Right renal cortex interstitium (tissue), 3 donors: ENCODE measurements at regions not wholly inside any gene's neighbourhood (a gene's known extent, or its start where the extent isn't known, plus 50 kb on each side); places are given as distances from the start of the nearest gene placed in this dataset.

Source experiments
- DNase-seq, 3 donors: peaks; one replicate each; pipeline ENCODE4 v3.0.0-alpha.2; 2013; ENCODE audit warnings: low read depth in 3 of 3, low spot score in 2 of 3

DNA sequence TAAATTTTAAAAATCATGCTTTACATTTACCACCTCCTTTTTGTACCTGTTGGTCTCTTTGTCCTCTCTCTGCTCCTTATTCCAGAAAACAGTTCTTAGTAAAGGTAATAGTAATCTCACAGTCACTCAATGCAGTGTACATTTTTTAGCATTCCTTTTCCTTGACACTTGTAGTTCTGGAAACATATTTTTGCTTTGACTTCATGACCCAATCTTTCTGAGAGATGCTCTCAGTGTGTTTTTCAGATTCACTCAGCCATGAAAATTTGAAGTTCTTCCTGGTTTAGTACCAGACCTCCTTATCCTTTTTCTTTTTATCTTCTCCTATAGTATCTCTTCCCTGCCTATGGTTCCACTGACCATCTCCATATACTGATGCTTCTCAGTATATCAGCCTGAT, 747.5 kb upstream of the ZEB2 start:
- DNase-seq, result no peak

DNA sequence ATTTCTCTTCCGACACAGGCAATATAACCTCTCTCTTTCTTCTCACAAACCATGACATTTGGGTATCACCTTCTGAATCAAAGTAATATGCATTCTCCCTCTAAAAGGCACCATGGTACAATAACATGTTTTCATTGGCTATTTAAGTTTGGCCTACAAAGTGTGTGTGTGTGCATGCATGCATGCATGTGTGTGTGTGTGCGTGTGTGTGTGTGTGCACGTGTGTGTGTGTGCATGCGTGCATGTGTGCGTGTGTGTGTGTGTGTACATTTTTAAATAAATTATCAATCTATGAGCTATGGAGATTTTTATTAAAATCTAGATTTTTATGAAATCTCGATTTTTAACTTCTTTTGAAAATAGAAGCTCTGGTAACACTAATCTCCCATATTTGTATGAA, 745.3 kb upstream of the ZEB2 start:
- no peak for DNase-seq

- no peak for DNase-seq
These were observed 740.8 kb upstream of the ZEB2 start for GRCh38 chr2:145260674-145261073.

- DNase-seq, result no peak
These were observed 740.2 kb upstream of the ZEB2 start for GRCh38 chr2:145260081-145260480.

DNA sequence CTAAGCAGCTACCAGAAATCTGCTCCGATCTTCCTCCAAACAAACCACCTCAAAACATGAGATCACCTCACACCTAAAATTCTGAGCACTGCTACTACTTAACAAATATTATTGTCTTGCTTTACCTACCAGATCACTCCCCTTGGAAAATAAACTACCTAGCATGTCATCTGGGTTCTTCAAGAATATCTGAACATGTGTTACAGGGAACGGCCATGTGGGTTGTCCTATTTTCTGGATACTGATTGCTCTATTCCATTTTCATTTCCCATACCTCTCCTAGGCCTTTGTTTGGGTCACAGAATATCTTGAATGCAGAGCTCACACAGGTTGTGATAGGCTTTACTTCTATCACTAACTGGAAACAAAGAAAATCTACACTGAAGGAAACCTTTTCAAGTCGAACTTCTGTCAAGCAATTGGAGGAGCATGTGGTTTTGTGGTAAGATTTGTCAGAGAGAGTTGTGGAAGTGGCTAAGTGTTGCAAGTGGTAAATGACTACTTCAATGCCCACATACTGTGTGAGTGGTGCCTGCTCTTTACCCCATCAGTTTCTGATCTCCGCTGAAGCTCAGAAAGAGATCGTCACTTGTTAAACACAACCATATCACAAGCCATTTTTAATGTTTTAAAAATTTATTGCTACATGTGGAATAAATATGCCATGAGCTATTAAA, 739.1 kb upstream of the ZEB2 start:
- DNase-seq, result no peak

- no peak for DNase-seq
These were observed 738.0 kb upstream of the ZEB2 start for GRCh38 chr2:145257931-145258330.

GRCh38 chr2:145256551-145256950, 736.6 kb upstream of the ZEB2 start:
- no peak for DNase-seq

- no peak for DNase-seq
These were observed 734.4 kb upstream of the ZEB2 start for GRCh38 chr2:145254291-145254690.

GRCh38 chr2:145253492-145253891, 733.6 kb upstream of the ZEB2 start:
- no peak for DNase-seq

DNA sequence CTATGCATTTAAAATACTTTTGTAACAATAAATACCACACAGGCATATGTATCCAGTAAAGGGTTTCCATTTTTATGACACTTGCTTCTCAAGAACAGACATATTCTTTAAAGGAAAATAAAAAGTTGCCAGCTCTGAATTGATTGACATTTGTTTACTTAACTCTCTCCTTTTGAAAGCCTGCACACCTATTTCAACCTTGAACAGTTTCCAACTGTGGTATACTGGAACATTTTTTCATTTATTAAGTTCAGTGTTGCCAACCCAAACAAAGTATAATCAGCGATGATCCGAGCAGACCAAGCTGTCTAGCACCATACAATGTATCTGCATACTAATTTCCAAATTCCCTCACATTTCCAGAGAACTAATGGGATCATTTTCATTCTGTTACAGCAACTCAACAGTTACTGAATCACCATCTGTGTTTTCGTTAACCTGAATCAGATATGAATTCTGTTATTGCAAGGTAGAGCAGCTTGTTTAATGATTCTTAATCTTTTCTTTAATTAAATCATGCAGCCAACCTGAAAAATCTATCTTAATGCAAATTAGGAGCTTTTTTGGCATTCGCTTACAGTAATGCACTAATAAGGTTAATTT, 725.5 kb upstream of the ZEB2 start:
- no peak for DNase-seq

DNA sequence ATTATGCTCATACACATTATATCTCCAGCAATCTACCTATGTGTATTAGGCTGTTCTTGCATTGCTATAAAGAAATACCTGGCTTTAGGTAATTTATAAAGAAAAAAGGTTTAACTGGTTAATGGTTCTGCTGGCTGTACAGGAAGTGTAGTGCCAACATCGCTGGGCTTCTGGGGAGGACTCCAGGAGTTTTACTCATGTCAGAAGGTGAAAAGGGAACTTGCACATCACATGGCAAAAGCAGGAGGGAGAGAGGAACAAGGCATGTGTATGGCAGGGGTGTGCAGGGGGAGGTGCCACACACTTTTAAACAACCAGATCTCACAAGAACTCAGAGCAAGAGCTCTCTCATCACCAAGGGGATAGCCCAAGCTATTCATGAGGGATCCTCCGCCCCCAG, 715.4 kb upstream of the ZEB2 start:
- no peak for DNase-seq

- no peak for DNase-seq
These were observed 710.6 kb upstream of the ZEB2 start for GRCh38 chr2:145230546-145230945.

DNA sequence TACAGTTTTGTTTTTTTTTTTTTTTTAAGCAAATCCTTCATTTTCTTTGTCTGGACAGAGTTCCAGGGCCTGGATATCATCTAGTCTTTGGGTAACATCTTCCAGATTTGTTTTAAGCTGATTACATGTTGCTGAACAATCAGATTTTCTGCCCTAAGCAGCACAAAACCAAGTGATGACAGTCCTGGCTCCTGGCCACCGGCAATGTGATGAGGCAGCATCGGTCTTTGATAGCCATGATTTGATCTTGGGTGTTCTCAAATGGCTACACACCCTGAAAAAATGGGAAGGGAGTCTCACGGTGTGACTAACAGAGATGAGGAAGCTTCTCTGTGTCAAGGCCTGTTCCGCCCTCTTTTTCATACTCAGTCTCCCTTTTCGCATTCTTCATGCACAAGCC, 708.6 kb upstream of the ZEB2 start:
- DNase-seq, result no peak

DNA sequence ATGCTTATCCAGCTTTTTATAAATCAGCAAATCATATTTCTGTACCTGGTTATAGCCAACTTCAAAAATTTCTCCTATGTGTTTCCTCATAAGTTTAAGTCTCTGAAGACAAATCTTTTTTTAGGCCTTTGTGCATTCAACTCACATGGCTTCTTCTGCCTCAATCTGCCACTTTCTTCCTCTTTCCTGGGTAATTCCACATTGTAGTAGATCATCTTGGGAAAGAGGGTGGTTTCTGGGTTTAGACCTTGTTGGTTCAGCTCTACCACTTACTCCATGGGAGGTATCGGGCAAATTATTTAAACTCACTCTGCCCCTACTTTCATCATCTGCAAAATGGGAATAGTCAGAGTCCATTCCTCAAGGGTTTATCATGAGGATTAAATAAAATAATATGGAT, 707.0 kb upstream of the ZEB2 start:
- no peak for DNase-seq

DNA sequence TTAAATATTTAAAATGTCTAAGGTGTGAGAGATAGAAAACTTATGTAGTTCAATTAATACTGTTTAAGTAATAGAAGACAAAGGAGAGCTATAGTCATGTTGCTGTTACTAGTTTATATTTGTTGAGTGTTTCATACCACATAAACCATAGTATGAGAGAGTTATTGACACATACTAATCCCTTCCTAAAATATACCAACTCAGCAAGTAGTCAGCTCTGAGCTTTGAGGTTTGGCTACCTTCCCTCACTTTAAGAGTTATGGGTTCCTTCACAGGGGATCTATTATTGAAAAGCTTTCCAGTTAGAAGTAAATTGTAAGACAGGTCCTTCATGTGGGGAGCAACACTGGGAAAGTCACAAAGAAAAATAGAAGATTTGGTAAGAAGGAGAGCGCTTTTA, 701.6 kb upstream of the ZEB2 start:
- no peak for DNase-seq

DNA sequence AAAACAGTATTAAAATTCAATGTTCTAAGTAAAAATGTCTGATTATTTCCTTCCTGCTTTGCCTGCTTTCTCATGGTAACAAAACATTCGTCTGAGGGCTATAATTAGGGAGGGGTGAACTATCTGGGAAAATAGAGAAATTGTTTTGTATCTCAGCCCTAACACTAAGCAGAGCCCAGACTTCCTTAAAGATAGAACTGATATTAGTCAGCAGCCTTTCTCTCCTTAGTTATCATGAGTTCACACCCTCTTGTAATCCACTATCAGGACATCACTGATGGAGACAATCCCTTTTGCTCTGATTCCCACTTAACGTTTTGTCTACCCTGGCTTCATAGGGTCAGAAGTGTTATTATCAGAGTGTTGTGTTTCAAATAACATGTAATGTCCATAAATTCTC, 701.1 kb upstream of the ZEB2 start:
- DNase-seq, result no peak

GRCh38 chr2:145220496-145220895, 700.6 kb upstream of the ZEB2 start:
- no peak for DNase-seq

DNA sequence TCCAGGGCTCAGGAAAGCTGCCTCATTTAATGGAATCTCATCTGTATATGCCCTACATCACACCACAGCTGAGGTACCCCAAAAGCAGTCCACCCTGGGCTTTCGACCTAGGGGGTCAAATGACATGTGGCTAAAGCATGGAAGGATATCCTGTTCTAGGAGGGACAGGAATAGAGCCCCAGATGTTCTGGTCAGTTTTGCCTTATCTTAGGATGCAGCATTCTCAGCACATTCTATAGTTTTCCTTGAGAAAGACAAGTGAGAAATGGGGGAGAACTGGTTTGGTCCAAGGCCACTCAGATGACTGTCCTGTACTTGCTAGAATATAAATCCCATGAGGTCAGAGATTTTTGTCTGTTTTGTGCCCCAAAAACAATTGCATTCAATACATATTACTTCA, 688.0 kb upstream of the ZEB2 start:
- DNase-seq, result no peak

DNA sequence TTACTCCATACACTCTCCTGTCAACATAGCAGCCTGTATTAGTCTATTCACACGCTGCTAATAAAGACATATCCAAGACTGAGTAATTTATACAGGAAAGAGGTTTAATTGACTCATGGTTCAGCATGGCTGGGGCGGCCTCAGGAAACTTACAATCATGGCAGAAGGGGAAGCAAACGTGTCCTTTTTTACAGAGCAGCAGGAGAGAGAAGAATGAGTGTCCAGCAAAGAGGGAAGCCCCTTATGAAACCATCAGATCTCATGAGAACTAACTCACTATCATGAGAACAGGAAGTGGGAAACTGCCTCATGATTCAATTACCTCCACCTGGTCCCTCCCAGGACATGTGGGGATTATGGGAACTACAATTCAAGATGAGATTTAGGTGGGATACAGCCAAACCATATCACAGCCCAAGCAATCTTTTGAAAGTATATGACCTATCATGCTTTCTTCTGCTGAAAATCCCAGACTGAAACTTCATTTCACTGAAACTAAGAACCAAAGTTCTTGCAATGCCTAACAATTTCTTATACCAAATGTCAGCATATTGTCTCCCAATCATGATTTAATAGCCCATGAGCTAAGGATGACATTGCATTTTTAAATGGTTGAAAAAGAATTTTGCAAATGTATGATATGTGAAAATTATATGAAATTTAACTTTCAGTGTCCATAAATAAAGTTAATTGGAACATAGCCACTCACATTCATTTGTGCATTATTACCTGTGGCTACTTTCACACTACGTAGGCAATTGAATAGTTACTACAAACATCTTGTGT, 686.8 kb upstream of the ZEB2 start:
- DNase-seq, result no peak

DNA sequence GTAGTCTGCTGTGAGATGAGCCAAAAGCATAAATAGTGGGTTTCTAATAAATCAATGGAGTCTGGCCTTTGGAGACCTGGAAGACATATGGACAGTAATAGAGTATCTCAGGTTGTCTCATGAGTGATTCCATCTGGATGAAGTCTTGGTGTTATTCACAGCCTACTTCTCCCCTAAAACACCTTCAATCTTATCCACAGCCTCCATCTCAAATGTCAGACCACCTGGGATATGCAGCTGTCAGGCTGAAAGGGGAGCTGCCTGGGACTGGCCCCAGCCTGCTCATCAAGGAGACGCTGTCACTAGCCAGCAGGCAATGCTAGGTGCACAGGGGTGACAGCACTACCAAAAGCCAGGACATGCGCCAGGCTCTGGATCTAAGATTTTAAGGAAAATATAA, 684.0 kb upstream of the ZEB2 start:
- DNase-seq, result peak in 1 of 3 donors; percentile 23

GRCh38 chr2:145199827-145200706, 680.1 kb upstream of the ZEB2 start:
- DNase-seq, result no peak
